NCI-H1436 (cell line): ENCODE measurements at regions not wholly inside any gene's neighbourhood (a gene's known extent, or its start where the extent isn't known, plus 50 kb on each side); places are given as distances from the start of the nearest gene placed in this dataset.

Source experiments
- DNase-seq: peaks from one replicate; lab custom pipeline; 2025; lab: John Stamatoyannopoulos, UW

DNA sequence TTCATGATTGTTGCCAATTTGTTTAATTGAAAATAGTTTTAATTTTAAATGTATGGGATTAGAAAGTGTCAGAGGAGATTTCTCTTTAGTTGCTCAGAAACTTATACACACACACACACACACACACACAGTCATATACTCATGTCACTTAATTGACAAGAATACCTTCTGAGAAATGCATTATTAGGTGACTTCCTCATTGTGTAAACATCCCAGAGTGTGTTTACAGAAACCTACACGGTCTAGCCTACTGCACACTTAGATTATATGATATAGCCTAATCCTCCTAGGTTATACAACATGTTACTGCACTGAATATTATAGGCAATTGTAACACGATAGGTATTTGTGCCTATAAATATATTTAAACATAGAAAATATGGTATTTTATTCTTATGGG lies 1327.4 kb downstream of the FSTL5 start:
- DNase-seq: no peak

- DNase-seq: no peak
Observed at GRCh38 chr4:160846121-160846520, 1317.7 kb downstream of the FSTL5 start.

- DNase-seq: no peak
Observed at GRCh38 chr4:160847228-160847627, 1316.6 kb downstream of the FSTL5 start.

DNA sequence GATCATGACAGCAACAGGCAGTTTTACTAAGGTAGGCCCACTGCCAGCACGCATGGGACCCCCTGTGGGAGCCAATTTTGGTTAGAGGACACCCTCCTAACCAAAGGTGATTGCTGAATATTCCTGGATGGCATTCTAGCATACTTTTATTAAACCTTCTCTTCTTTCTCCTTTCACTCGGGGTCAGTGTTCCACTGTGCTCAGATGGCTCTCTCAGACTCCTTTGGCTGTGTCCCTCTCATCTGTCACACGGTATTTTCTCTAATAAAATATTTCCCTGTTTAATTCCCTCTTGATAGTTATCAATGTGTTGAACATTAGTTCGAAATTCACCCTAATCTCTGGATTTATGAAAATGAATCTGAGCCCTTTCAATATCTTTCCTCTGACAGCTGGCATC lies 1315.3 kb downstream of the FSTL5 start:
- no peak for DNase-seq

DNA sequence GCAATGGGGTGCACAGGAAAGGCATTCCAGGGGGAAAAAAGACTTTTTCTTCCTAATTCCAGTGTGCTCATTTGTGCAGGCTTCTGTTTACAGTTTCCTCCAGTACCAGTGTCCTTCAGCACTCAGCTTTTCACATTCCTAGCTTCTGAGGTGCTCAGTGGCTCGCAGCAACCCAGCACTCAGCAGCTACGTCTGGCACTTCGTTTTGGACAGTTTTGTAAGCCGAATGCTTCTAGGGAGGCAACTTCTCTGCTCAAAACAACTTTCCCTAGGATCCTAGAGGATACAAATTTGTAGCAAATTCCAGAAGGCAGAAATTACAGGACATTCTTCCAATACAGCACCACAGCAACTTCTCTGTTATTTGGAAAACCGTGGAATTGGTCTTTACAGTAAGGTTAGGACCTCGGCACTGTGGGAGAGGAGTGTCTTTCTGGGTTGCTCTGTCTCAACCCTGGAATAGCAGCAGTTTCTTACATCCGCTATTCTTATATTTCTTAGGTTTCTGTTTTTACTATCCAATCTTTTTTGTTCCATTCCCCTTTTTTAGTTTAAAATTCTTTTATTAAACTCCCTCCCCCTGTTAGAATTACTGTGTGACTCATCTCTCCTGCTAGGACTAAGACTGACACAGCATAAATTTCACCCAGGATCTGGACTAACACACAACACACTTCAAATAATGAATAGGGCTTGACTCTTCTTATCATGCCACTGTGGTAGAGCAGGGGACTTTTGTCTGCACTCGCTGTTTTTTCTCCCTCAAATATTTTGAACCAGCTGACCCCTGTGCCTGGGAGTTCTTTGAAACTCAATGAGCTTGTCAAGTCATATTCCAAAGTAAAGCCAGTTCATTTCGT lies 1314.7 kb downstream of the FSTL5 start:
- DNase-seq: no peak

DNA sequence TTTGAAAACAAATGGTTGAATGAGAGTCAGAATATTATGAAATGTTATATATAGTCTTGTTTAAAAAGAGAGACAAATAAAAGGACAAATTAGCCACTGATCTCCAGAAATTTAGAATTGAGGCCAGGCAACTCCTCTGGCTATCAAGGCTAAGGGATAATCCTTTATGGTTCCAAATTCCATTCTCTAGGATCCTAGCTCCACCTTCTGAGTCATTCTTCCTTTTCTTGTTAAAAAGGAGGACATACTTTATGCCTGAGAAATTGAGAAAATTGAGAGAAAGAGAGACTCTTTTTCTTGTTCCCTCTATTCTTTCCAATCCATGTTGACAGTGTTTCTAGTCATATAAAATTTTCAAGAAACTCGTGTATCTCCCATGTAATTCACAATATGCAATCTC lies 1299.5 kb downstream of the FSTL5 start:
- DNase-seq: no peak

GRCh38 chr4:160869899-160870298 lies 1293.9 kb downstream of the FSTL5 start:
- DNase-seq: no peak

GRCh38 chr4:160872491-160872890 lies 1291.3 kb downstream of the FSTL5 start:
- DNase-seq: no peak

- DNase-seq: no peak
Observed at GRCh38 chr4:160877087-160877790, 1286.6 kb downstream of the FSTL5 start.

DNA sequence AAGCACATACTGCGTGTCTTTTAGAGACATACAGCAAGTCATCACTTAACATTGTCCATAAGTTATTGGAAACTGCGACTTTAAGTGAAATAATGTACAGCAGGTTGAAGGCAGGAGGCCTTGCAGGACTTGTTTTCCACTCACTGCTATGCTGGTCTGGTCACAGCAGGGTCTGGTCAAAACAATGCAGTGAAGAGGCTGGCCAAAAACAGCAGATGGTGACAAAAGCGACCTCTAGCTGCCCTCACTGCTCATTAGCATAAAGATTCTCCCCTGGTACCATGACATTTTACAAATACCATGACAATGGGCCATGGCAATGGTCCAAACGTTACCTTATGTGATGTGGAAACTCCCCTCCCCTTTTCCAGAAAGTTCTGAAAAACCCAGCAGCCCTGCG lies 1283.6 kb downstream of the FSTL5 start:
- DNase-seq: no peak

DNA sequence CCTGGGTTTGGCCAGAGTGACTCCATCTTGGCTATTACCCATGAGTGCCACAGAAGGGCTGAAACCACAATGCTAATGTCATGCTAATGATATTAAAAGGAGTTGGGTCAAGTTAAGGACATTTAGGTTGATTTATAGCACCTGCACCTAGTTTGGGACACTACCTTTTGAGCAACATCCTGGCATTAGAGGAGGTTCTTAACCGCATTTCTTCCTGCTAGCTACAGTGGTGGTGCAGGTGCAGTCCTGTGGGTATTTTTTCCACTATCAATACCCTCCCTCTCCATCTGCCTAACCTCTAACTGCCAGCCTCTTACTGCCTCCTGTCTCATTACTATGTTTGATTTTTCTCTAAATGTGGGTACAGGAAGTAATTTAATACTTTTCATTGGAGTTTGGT lies 1276.1 kb downstream of the FSTL5 start:
- DNase-seq: no peak

- no peak for DNase-seq
Observed at GRCh38 chr4:160894128-160894527, 1269.7 kb downstream of the FSTL5 start.

DNA sequence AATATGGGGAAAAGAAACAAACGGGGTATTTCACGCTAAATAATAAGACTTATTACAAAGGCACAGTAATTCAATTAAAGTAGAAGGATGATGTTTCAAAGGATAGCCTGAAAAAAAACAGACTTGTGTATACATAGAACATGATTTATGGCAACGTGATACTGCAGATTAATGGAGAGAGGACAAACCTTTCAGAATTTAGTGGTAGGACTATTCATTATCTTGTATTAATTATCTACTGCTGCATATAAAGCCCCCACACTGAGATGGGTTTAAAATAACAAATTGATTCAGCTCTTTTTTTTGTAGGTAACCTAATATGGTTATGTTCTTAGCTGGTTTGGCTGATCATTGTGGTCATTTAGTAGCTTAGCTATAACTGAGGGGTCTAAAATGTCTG lies 1269.0 kb downstream of the FSTL5 start:
- DNase-seq: no peak

DNA sequence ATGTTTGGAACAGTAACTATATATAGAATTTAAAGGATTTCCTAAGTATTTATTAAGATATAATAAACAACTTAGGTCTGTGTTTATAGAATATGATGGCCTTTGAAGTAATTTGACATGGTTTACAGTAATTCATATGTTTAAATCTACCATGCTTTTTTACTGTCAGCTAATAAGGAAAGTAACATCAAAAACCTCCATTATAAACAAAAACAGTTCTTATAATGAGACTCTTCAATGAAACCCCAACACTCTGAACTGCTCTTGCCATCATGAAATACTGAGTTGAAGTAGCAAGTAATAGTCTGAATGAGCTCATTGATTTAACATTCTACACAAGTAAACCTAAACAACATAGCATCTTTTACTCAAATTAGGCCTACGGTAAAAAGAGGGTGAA lies 1236.5 kb downstream of the FSTL5 start:
- no peak for DNase-seq

DNA sequence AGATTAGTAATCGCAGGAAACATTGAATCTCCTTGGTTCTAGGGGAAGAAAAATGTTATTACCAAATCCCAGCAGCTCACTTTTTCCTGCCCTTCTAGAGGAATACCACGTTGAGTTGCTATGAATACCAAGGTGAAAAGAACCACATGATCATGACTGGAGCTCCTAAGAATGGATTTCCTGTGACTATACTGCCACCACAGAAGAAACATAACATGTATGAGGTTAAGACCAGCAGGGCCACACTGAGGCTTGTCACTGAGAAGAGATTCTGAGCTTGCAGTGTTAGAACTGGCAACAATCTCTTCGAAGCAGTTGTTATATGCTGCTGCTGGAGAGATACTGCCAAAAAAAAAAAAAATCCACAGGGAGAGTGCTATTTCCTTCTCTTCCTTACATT lies 1235.3 kb downstream of the FSTL5 start:
- no peak for DNase-seq

- no peak for DNase-seq
Observed at GRCh38 chr4:160947653-160948052, 1216.1 kb downstream of the FSTL5 start.

- no peak for DNase-seq
Observed at GRCh38 chr4:160956875-160957274, 1206.9 kb downstream of the FSTL5 start.

GRCh38 chr4:160969925-160970324 lies 1193.9 kb downstream of the FSTL5 start:
- DNase-seq: no peak

DNA sequence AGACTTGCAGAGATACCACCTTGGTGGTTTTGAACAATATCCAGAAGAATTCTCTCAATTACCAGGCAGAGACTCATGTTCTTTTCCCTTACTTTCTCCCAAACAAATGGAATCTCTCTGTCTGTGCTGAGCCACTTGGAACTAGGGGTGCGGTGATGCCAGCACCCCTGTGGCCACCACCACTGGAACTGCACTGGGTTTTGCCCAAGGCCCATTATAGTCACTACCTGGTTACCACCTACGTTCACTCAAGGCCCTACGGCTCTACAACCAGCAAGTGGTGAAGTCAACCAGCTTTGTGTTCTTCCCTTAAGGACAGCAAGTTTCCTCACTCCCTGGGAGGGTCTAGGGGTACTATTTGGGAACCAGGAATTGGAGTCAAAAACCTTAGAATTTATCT lies 1183.7 kb downstream of the FSTL5 start:
- DNase-seq: no peak

DNA sequence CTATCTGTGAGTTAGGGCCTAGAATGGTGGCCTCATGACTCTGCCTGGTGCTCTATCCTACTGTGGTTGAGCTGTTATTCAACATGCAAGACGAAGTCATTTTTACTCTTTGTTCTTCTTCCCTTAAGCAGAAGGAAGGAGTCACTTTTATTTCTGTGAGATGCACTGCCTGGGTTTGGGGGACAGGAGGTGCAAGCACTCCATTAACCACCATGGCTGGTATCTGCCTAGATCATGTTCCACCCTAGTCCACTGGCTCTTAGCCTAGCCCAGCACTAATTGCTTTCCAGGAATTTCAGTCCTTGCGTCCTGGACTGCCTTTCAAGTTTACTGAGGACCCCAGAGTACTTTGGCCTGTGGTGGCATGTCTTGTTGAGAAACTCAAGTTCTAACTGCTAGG lies 1182.7 kb downstream of the FSTL5 start:
- DNase-seq: no peak

DNA sequence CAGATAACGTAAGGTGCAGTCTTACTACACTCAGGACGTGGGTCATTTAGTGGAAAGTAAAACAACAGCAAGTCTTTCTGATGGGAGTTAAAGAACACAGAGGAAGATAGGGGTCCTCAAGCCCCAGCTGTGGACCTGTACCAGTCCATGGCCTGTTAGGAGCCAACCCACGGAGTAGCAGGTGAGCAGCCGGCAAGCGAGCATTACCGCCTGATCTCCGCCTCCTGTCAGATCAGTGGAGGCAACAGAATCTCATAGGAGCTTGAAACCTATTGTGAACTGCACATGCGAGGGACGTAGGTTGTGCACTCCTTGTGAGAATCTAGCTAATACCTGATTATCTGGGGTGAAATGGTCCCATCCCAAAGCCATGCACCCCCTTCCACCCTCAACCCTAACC lies 1180.8 kb downstream of the FSTL5 start:
- no peak for DNase-seq

GRCh38 chr4:161002386-161002785 lies 1161.4 kb downstream of the FSTL5 start:
- DNase-seq: no peak

DNA sequence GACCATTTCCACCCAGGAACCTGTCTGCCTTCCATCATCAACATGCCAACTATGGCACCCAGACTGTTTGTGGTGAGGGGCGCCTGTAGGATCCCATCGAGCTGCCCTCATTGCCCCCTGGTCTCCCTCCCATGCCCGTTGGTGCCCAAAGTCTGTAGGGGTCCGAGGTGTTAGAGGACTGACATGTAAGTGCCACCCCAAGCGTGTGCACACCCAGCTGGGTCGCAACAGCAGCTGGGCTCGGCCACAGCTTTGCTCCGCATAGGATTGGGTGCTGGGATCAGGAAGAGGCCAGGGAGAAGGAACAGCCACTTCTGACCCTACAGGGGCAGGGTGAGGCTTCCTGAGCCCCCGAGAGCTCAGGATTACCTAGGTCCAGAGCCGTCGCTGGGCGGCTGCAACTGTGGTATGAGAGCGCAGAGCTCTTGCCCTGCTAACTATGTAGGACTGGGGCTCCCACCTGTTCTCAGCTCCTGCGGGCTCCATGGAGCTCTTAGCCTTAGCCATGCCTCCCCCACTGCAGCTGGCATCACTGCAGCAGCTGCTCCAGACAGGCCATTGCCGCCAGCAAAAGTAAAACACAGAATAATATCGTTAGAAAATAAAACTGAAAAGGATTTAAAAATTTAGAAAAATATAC lies 1160.3 kb downstream of the FSTL5 start:
- no peak for DNase-seq
